ENCODE measurements at regions not wholly inside any gene's neighbourhood (a gene's known extent, or its start where the extent isn't known, plus 50 kb on each side); places are given as distances from the start of the nearest gene placed in this dataset.

GRCh38 chr2:222792001-222792611 is 68.7 kb upstream of the ACSL3 start:
- Mint-ChIP-seq H3K27ac (no peak overlapping the region), H3K27me3 (no peaks in the 10 kb centered on the region), H3K4me1 (peaks cover 8 to 11% (median 9%) of the 10 kb centered on the region in 3 donors), H3K9me3 (no peaks in the 10 kb centered on the region), H3K36me3 (peaks cover 1% of the 10 kb centered on the region), H3K4me3 (no peak overlapping the region)

GRCh38 chr2:222794585-222795449 is 66.0 kb upstream of the ACSL3 start:
- Mint-ChIP-seq H3K4me3 (no peak overlapping the region), H3K4me1 (peaks cover 0 to 1% (median 0%) of the 10 kb centered on the region in 3 donors), H3K27ac (no peak overlapping the region), H3K36me3 (no peaks in the 10 kb centered on the region), H3K27me3 (no peaks in the 10 kb centered on the region), H3K9me3 (no peaks in the 10 kb centered on the region)

GRCh38 chr2:222795450-222796357 is 65.1 kb upstream of the ACSL3 start:
- Mint-ChIP-seq H3K9me3 (no peaks in the 10 kb centered on the region), H3K27ac (no peak overlapping the region), H3K36me3 (no peaks in the 10 kb centered on the region), H3K4me1 (no peaks in the 10 kb centered on the region), H3K27me3 (no peaks in the 10 kb centered on the region), H3K4me3 (no peak overlapping the region)

GRCh38 chr2:222796413-222797103 is 64.3 kb upstream of the ACSL3 start:
- H3K36me3 Mint-ChIP-seq = no peaks in the 10 kb centered on the region
- H3K9me3 Mint-ChIP-seq = no peaks in the 10 kb centered on the region
- no peak overlapping the region for H3K4me3 Mint-ChIP-seq
- no peak overlapping the region for H3K27ac Mint-ChIP-seq
- no peaks in the 10 kb centered on the region for H3K27me3 Mint-ChIP-seq
- H3K4me1 Mint-ChIP-seq = no peaks in the 10 kb centered on the region

- H3K9me3 Mint-ChIP-seq = no peaks in the 10 kb centered on the region
- H3K27me3 Mint-ChIP-seq = no peaks in the 10 kb centered on the region
- no peaks in the 10 kb centered on the region for H3K36me3 Mint-ChIP-seq
- H3K4me3 Mint-ChIP-seq = no peak overlapping the region
- no peaks in the 10 kb centered on the region for H3K4me1 Mint-ChIP-seq
- no peak overlapping the region for H3K27ac Mint-ChIP-seq
Observed at GRCh38 chr2:222797261-222797660, 63.6 kb upstream of the ACSL3 start.

GRCh38 chr2:222797871-222798270 is 63.0 kb upstream of the ACSL3 start:
- Mint-ChIP-seq H3K4me1 (no peaks in the 10 kb centered on the region), H3K36me3 (no peaks in the 10 kb centered on the region), H3K4me3 (no peak overlapping the region), H3K27me3 (no peaks in the 10 kb centered on the region), H3K9me3 (no peaks in the 10 kb centered on the region), H3K27ac (no peak overlapping the region)

- Mint-ChIP-seq H3K4me3 (no peak overlapping the region), H3K9me3 (no peaks in the 10 kb centered on the region), H3K27ac (peak overlapping the region in 1 of 3 donors; percentile 10), H3K36me3 (no peaks in the 10 kb centered on the region), H3K27me3 (no peaks in the 10 kb centered on the region), H3K4me1 (no peaks in the 10 kb centered on the region)
Observed at GRCh38 chr2:222798528-222798927, 62.3 kb upstream of the ACSL3 start.

GRCh38 chr2:222799262-222799918 is 61.4 kb upstream of the ACSL3 start:
- Mint-ChIP-seq H3K4me1 (no peaks in the 10 kb centered on the region), H3K9me3 (no peaks in the 10 kb centered on the region), H3K27me3 (peaks cover 2% of the 10 kb centered on the region), H3K4me3 (no peak overlapping the region), H3K36me3 (no peaks in the 10 kb centered on the region), H3K27ac (peak overlapping the region in 1 of 3 donors; percentile 40)

GRCh38 chr2:222802514-222803196 is 58.2 kb upstream of the ACSL3 start:
- H3K4me3 Mint-ChIP-seq = no peak overlapping the region

GRCh38 chr2:222804351-222804750 is 56.5 kb upstream of the ACSL3 start:
- Mint-ChIP-seq H3K27me3 (peaks cover 10% of the 10 kb centered on the region), H3K36me3 (no peaks in the 10 kb centered on the region), H3K4me1 (no peaks in the 10 kb centered on the region), H3K4me3 (no peak overlapping the region), H3K27ac (no peak overlapping the region), H3K9me3 (no peaks in the 10 kb centered on the region)

More at GRCh38 chr2:222802514-222803196, 58.2 kb upstream of the ACSL3 start:
- Mint-ChIP-seq H3K27me3 (peaks cover 8% of the 10 kb centered on the region), H3K27ac (no peak overlapping the region), H3K36me3 (no peaks in the 10 kb centered on the region), H3K9me3 (no peaks in the 10 kb centered on the region), H3K4me1 (no peaks in the 10 kb centered on the region)

- Mint-ChIP-seq H3K4me3 (no peak overlapping the region), H3K4me1 (no peaks in the 10 kb centered on the region), H3K27ac (peak overlapping the region in 1 of 3 donors; percentile 18), H3K27me3 (peaks cover 10% of the 10 kb centered on the region), H3K9me3 (no peaks in the 10 kb centered on the region), H3K36me3 (no peaks in the 10 kb centered on the region)
Observed at GRCh38 chr2:222805591-222806304, 55.1 kb upstream of the ACSL3 start.

GRCh38 chr2:222806526-222807137 is 54.2 kb upstream of the ACSL3 start:
- Mint-ChIP-seq H3K9me3 (no peaks in the 10 kb centered on the region), H3K4me1 (no peaks in the 10 kb centered on the region), H3K36me3 (no peaks in the 10 kb centered on the region), H3K27ac (no peak overlapping the region), H3K4me3 (no peak overlapping the region), H3K27me3 (peaks cover 10% of the 10 kb centered on the region)

GRCh38 chr2:222807431-222807830 is 53.4 kb upstream of the ACSL3 start:
- H3K4me1 Mint-ChIP-seq = no peaks in the 10 kb centered on the region
- H3K9me3 Mint-ChIP-seq = no peaks in the 10 kb centered on the region
- peaks cover 10% of the 10 kb centered on the region for H3K27me3 Mint-ChIP-seq
- H3K4me3 Mint-ChIP-seq = no peak overlapping the region
- H3K36me3 Mint-ChIP-seq = no peaks in the 10 kb centered on the region
- no peak overlapping the region for H3K27ac Mint-ChIP-seq

Measured in IgD-negative memory B cell (primary cell).